ENCODE measurements at regions not wholly inside any gene's neighbourhood (a gene's known extent, or its start where the extent isn't known, plus 50 kb on each side); places are given as distances from the start of the nearest gene placed in this dataset.
"Not testable (repeated sequence)": the region's sequence is repeated elsewhere in the genome, so short reads cannot be mapped to it uniquely, and the experiment has no call there.

DNA sequence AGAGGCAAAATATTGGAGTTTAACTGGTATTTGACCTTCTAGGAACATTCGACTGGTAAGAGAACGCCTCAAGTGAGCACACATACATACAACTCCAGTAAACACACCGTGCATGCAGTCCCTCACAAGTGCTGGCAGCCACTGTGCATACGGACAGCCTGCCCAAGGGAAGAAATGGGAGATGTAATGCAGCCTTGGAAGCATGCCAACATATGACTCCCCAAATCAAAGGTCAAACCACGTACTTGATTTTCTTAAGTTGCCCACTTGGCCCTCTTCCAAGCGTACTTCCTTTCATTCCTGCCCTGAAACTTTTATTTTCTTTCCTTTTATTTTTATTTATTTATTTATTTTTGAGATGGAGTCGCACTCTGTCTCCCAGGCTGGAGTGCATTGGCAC, 206.6 kb downstream of the SPRY1 start:
- DNase-seq: no peak

DNA sequence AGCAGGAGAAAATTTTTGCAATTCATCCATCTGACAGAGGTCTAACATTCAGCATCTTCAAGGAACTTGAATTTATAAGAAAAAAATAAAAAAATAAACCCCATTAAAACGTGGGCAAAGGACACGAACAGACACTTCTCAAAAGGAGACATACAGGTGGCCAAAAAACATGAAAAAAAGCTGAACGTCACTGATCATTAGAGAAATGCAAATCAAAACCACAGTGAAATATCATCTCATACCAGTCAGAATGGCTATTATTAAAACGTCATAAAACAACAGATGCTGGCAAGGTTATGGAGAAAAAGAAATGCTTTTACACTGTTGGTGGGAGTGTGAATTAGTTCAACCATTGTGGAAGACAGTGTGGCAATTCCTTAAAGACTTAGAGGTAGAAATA, 209.2 kb downstream of the SPRY1 start:
- not testable (repeated sequence) for DNase-seq

DNA sequence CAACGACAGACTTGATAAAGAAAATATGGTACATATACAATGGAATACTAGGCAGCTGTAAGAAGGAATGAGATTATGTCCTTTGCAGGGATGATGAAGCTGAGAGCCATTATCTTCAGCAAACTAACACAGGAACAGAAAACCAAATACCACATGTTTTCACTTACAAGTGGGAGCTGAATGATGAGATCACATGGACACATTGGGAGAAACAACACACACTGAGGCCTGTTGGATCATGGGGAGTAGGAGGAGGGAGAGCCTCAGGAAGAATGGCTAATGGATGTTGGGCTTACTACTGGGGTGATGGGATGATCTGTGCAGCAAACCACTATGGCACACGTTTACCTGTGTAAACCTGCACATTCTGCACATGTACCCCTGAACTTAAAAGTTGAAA, 209.7 kb downstream of the SPRY1 start:
- DNase-seq: no peak

DNA sequence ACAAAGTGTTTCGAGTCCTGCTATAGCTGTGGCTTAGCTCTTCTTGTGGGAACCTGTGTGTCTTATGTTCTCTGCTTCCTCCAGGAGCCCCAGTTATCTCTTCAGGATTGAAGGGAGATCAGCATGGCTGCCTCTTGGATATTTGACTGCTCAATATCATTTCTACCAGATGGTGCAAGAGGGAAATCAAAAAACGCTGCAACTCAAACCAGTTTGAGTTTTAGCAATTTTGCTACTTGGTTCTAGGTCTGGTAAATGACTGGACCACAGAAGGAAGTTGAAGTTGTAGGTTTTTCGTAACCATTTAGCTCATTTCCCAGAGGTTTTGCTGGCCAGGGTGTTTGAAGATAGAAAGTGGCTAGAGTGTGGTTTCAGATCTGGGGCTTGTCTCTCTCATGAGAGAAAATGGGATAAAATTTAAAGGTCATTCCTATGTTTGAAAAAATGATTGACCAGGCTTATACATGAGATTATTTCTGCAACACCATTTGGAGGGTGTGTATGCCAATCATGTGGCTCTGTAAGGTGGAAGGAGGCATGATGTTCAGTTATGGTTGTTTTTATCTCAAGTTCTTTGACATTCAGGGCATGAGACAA, 210.4 kb downstream of the SPRY1 start:
- no peak for DNase-seq

DNA sequence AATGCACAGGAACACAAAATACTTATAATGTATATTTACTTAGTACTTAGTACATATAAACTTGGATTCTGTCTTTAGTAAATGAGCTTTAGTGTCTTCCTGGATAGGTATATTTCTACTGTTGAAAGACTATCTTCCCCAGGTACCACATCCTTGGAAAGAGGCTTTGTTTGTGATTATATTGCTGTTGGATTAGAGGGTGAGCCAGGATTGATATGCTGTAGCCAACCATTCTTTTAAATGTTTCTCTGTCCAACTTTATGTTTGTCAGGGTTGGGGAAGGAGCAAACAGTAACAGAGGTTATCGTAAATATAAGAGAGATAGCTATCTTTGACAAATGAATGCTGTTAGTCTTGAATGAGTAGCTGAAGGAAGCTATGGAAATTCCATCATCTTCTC, 213.2 kb downstream of the SPRY1 start:
- no peak for DNase-seq

DNA sequence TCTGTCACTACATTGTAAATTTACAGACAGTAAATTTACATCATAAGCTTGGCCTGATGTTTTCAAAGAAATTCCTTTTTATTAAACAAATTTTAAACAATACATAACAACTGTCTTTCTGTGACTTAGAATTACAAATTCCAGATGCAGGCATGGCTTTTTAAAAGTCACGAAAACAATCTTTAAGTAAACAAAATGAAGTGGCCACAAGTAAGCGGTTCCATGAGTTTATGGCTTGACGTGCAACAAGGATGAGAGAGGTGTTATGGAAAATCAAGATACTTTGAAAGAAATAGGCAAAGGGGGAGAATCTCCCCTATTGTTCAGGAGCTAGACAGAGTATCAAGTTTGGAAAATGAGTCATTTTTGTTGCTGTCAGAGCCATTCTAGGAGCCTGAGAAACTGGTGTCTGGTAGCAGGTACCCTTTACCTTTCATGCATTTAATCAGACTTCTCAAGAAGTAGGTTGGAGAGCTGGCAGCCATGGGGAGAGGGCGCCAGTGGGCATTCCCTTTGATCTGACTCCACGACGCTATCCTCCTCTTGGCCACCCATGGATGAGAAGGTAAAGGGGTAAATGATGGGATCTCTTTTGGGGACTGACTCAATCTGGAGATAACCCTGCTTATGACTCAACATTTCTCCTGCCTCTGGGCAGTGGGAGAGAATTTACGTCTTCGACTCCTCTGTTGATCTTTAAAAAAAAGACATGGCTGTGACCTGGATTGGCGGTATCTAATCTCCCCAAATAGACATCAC, 217.2 kb downstream of the SPRY1 start:
- DNase-seq: no peak

DNA sequence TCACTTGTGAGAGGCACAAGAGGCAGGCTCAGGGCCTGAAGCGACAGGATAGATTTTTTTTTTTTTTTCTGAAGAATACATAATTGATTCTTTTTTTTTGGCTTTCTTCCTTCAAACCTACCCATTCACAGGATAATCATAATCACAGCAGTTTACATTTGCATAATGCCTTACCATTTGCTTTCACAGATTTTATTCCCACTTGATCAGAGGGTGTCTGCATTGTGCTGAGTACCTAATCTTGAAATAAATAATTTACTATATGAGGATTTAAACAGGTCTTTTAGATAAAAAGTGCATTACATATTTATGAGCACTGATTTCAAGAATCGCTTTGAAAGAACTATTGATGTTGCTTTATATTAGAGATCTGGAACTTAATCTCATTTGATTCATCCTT, 219.3 kb downstream of the SPRY1 start:
- DNase-seq: no peak

DNA sequence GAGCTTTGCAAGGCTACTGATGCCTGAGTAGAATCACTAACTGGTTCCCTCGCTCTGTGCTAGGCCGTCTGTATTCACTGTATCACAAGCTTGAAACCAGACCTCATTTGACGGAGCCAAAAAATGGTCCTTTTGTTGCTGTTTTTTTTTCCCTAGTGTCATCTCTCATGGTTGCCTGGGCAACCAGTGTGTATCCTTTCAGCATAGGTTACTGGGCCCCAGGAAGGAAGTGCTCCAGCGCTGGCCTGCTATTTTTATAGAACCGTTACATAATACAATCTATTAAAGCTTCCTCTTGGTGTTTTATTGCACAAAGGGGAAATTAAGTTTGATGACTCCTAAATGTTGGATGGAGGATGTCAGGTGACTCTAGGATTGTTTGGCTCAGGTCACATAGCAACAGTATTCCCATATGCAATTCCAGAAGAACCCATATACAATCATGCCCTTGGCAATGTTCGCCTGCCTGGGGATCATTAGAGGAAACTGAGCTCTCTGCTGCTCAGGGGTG, 220.4 kb downstream of the SPRY1 start:
- DNase-seq: no peak

DNA sequence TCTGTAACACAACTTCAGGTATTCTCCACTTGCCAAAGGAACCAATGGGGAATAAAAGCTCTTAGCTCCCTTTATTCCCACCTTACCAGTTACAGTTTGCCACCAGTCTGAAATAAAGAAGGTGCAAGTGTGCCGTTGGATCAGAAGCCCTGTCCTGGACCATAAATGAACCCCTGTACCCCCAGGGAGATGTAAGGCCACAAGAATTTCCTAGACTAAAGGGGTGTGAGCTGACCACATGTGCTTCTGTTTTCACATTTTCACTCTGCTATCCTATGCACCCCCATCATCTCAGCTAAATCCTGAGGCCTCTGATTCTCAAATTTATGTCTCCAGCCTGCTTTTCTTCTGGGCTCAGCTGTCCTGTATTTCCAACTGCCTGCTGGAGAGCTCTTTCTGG, 221.2 kb downstream of the SPRY1 start:
- DNase-seq: no peak

DNA sequence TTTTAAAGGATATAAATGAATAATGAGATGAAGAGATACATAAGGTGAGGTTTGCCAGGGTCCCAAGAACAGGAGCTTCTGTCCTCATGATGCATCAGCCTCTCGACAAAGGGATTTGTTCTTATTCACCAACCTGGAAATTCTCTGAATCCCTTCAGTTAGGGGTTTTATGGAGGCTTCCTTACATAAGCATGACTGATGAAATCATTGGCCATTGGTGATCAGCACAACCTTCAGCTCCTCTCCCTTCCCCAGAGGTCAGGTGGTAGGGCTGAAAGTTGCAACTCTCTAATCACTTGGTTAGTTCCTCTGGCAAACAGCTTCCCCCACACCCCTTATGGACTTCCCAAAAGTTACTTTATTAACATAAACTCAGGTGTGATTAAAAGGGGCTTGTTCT, 222.0 kb downstream of the SPRY1 start:
- no peak for DNase-seq

DNA sequence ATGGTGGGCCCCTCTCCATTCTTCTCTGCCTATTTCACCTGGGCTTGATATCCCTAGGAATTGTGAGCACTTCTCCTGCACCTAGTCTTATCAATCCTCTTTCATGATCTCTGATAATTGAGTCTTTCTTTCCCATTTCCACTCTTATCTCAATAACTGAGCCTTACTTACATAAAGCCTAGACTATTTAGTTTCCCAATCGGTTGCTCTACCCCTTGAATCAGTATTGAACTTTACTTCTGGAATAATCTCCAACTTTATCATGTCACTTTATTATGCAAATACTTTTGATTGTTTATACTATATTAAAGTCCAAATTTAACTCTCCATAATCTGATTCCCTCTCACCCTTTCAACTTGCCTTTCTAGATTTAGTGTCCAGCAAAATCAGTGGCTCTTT, 222.7 kb downstream of the SPRY1 start:
- no peak for DNase-seq

DNA sequence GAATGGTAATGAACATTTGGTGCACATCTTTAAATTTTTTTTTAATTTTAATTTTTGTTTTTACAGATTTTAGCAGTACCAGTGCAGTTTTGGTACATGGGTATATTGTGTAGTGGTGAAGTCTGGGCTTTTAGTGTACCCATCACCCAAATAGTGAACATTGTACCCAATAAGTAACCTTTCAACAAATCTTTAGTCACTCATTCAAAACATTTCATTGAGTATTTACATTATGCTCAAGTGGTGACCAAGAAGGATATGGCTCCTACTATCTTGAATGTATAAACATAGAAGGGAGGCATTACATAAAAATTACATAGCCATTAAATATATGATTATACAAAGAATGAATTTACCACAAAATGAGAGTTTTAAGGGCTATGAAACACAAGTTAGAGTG, 223.3 kb downstream of the SPRY1 start:
- no peak for DNase-seq

DNA sequence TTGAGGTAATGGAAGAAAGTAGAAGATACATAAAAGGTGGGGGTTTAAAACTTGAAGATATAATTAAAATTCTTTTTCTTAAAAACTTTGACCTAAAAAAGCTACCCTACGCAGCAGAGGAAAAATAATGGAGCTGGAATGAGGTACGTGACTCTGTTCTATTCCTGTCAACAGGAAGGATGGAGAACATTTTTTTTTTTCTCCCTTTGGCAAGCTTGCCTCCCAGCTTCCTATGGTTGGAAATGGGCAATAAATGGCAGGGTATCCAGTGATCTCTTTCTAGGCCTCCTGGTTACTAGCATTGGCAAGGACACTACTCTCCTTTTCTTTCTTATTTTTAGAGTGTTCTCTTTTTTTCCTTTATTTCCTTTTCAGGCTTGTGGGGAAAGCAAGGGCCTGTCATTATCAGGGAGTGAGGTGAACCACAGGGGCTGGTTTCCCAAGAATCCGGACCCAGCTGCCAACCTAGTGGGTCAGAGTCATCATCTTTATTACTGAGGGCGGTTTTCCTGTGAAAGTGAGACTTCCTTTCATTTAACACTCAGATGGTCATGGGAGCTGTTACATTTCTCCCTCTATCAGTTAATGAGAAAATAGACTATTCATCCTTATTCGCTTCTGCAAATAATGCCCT, 224.6 kb downstream of the SPRY1 start:
- DNase-seq: no peak

DNA sequence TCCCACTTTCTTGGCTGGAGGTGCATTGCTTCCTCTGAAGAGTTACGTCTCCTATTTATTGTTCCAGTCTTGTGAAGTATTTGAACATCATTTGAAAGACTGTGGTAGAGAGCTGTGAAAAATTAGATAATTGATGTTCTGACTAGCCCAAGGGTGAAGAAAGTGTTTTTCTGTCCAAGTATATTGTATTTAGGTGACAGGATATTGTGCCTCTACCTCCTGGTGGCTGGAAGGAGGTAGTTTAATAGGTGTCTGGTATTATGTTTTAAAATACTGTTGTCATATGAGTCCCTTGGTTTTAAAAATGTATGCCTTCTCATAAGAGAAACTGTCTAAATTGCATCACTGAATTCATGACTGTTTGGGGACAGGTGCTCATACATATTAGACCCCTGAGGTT, 226.0 kb downstream of the SPRY1 start:
- DNase-seq: no peak

DNA sequence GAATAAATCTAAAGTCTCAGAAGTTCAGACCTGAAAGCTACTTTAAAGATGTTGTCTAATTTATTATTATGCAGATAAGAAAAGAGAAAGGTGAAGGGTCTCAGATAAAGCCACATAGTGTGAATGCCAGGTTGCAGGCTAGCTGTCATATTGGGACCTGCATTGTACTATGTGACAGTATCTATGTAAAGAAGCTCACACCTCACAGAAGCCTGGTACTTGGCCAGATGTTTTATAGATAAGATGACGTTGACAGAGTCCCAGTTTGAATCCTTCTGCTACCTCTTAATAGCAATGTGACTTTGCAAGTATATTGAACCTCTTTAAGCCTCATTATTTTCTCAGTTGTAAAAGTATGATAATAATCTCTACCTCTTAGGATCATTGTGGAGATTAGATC, 227.0 kb downstream of the SPRY1 start:
- DNase-seq: no peak

DNA sequence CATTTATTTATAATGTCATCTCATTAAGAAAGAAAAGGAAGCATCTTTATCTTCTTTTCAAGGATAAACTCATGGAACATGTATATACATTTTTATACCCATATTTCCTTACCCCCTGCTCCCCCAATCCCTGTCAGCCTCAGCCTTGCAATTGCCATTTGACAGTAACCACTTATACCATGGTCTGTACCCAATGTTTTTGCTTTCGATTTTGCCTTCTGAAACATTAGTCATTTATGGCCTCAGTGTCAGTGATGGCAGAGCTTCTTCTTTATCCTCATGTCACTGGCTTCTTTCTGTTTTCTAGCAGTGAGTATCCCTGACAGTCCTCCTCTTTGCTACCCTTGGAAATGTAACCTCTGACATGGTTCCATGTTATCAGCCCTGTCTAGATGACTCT, 228.4 kb downstream of the SPRY1 start:
- no peak for DNase-seq

DNA sequence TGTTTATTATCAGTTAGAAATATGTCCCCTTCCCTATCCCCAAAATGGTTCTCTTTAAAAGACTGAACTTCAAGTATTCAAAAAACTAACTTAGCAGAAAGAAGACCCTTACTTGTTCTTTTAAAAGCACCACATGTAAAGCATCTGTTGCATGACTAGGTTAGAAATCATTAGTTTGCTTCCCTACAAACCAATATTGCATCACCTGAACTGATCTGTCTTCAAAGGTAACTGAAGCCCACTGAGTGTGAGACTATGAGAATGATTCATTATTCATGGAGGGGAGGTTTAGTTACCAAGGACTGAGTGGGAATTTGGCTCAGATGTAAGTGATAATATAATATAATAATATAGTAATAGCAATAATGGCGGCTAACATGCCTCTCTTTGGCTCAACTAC, 231.7 kb downstream of the SPRY1 start:
- no peak for DNase-seq

DNA sequence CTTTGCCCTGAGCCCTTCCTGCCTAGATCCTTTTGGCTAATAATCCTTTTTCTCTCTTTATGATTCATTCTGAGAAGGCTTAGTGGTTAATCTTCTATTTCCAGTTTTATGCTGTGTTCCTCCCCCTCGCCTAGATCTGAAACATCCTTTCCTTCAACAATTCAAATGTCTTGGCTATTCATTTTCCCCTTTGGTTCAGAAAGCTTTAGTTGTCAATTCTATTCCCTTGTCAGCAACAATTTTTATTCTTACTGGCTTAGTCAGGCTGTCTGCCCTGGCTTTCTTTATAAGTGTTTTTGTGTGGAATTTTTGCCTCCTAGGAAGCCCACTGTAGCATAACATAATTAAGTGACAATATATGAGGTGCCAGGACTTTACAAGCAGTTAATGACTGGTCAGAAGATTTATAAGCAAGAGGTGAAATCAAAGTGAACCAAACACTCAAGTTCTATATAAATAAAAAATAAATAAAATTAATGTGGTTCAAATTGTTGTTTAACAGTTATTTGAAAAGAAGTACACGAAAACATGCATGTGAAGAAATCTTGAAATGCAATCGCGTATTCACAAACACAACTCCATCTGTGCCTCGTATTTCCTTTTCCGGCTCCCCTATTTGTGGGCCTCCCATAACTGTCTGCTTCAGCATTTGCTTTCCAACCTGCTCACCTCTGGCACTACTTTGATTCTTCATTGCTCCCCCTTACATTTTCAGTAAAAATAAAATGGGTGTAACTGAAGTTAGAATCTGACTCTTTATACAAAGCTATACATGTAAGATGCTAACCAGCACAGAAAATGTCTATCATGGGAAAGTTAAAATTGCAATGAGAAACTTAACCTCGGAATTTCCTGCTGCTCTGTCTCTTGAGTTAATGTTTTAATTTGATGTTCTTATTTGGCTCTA, 235.4 kb downstream of the SPRY1 start:
- DNase-seq: no peak

DNA sequence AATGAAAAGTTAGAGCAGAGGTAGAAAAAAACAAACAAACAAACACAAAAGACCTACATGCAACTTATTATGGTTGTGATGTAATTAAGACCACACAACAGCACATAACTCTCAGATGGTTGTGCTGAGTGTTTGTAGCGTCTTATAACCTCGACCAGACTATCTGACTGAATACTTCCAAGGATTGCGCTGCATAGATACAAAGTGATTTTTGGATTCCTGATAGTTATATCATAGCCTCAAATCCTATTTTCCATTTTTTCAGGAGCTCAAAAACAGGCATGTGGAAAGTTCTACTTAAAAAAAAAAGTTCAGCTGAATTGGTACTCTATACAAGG, 236.1 kb downstream of the SPRY1 start:
- DNase-seq: no peak

DNA sequence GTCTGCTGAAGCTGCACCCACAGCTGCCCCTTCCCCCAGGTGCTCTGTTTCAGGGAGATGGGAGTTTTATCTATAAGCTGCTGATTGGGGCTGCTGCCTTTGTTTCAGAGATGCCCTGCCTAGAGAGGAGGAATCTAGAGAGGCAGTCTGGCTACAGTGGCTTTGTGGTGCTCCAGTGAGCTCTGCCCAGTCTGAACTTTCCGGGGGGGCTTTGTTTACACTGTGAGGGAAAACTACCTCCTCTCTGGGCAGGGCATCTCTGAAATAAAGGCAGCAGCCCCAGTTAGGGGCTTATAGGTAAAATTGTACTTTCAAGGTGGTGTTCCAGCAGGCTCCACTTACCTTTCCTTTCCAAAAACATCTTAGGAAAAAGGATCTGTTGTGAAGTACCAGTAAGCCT, 242.2 kb downstream of the SPRY1 start:
- no peak for DNase-seq

DNA sequence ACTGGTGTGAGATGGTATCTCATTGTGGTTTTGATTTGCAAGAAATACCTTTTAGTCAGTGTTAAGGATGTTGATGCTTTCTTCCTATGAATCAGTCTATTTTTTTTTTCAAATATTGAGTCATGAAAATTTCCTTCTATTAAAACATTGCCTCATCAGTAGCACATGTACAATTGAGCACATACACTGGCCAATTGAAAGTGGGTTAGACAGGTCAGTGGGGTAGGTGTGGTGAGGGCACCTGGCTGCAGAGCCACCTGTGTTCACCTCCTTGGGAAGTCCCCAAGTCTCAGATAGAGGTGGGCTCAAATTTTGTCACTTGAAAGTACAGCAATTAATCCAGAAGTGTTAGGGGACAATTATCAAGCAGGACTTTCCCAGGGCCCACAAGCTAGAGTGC, 243.7 kb downstream of the SPRY1 start:
- no peak for DNase-seq

DNA sequence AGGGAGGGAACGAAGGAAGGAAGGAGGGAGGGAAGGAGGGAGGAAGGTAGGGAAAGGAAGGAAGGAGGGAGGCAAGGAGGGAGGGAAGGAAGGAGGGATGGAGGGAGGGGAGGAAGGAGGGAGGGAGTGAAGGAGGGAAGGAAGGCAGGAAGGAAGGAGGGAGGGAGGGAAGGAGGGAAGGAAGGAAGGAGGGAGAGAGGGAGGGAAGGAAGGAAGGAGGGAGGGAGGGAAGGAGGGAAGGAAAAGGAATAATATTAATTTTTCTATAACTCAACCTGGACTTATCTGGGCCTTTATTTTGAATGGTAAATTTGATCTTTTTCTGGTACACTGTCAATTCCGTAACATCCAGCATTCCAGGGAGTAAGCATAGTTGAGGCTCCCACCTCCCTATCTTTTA, 244.2 kb downstream of the SPRY1 start:
- DNase-seq: no peak

DNA sequence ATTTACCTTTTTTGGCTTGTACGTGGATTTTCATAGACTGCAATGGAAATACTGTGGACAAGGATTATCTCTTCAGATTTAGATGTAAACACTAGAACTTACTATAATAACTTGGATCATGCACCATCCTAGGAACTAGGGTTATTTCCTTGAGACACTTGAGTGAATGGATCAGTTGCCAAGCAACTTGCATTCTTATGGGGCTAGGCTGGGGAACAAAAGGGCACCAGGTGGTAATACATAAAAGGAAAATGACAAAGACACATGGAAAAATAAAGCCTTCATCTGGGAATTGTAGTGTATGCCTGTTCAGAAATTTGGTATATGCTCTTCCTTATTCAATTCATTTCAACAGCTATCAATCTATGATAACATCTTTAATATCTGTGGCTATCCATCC, 247.1 kb downstream of the SPRY1 start:
- DNase-seq: no peak
